ENCODE measurements at regions not wholly inside any gene's neighbourhood (a gene's known extent, or its start where the extent isn't known, plus 50 kb on each side); places are given as distances from the start of the nearest gene placed in this dataset.
"Not testable (repeated sequence)": the region's sequence is repeated elsewhere in the genome, so short reads cannot be mapped to it uniquely, and the experiment has no call there.

DNA sequence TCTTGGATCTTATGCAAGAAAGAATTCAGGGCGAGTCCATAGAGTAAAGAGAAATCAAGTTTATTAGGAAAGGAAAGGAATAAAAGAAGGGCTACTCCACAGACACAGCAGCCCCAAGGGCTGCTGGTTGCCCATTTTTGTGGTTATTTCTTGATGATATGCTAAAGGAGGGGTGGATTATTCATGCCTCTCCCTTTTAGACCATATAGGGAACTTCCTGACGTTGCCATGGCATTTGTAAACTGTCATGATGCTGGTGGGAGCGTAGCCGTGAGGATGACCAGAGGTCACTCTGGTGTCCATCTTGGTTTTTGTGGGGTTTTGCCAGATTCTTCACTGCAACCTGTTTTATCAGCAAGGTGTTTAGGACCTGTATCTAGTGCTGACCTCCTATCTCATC lies 115.4 kb upstream of the CARD11 start:
- H3K27ac ChIP-seq = no peak overlapping the region
- DNase-seq (ENCODE audit: low read depth, low spot score) = no peak

DNA sequence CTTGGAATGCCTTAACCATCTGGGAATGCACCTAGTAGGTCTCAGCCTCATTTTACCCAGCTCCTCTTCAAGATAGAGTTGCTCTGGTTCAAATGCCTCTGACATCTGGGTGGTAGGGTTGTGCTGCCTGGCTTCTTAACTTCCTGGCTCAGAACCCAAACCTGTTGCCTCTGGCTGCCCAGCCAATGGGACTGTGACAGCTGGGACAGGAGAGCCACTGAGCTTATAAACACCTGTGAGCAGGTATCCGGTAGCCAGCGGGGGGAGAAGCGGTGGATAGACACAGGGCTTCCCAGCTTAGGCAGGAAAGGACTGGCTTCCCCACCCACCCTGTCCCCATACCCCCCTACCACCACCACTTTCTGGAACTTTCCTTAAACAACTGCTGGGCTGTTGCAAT lies 115.8 kb upstream of the CARD11 start:
- DNase-seq (ENCODE audit: low read depth, low spot score) = no peak
- no peak overlapping the region for H3K27ac ChIP-seq

DNA sequence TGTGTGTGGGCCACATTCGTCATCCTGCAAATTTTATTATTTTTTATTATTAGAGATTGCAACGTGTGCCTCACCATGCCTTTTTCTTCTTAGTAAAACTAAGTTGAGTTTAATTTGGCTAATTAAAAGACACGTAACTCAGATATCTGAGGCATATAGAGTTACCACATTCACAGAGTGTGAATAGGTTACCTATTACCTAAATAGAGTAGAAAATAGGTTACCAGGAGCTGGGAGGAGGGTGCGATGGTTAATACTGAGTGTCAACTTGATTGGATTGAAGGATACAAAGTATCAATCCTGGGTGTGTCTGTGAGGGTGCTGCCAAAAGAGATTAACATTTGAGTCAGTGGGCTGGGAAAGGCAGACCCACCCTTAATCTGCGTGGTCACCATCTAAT lies 116.3 kb upstream of the CARD11 start:
- not testable (repeated sequence) for DNase-seq (ENCODE audit: low read depth, low spot score); H3K27ac ChIP-seq

DNA sequence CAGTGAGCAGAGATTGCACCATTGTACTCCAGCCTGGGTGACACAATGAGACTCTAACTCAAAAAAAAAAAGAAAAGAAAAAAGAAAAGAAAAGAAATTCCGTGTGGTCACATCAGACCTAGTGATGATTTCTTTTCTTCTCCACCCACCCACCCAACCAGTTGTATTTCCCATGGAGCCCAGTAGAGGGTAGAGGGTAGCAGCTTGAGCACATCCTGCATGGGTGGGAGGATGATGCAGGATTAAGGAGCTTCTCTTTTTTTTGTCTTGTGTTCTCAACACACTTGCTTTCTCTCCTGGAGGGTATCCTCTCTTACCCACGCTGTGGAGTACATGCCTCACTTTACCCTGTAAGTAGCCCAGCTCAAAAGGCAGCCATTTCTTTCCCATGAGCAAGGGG lies 118.6 kb upstream of the CARD11 start:
- no peak for DNase-seq (ENCODE audit: low read depth, low spot score)

DNA sequence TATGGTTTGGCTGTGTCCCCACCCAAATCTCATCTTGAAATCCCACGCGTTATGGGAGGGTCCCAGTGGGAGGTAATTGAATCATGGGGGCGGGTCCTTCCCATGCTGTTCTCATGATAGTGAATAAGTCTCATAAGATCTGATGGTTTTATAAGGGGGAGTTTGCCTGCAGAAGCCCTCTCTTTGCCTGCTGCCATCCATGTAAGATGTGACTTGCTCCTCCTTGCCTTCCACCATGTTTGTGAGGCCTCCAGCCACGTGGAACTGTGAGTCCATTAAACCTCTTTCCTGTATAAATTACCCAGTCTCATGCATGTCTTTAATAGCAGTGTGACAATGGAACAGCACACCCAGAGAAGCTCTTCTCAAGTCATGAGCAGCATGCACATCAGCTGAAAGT lies 119.1 kb upstream of the CARD11 start:
- H3K27ac ChIP-seq; DNase-seq (ENCODE audit: low read depth, low spot score): not testable (repeated sequence)

More for the DNA sequence above, 118.6 kb upstream of the CARD11 start:
- no peak overlapping the region for H3K27ac ChIP-seq

DNA sequence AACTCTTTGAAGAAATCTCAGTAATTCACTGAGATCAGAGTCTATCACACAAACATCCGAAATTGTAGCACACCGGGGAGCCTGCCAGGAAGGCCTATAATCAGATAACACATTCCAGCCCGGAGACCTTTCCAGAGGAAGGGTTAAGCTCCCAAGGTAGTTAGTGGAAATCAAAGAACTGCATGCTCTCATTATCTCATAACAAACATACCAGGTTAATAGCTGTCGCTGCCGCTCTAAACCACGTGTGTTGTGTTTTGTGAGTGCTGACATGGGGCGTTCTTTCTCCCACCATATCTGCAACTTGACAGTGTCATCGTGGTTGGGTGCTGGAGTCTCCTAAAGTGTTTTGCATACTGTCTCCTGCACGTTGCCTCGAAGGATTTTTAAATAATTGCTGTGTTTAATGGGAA lies 120.7 kb upstream of the CARD11 start:
- H3K27ac ChIP-seq = no peak overlapping the region
- no peak for DNase-seq (ENCODE audit: low read depth, low spot score)

DNA sequence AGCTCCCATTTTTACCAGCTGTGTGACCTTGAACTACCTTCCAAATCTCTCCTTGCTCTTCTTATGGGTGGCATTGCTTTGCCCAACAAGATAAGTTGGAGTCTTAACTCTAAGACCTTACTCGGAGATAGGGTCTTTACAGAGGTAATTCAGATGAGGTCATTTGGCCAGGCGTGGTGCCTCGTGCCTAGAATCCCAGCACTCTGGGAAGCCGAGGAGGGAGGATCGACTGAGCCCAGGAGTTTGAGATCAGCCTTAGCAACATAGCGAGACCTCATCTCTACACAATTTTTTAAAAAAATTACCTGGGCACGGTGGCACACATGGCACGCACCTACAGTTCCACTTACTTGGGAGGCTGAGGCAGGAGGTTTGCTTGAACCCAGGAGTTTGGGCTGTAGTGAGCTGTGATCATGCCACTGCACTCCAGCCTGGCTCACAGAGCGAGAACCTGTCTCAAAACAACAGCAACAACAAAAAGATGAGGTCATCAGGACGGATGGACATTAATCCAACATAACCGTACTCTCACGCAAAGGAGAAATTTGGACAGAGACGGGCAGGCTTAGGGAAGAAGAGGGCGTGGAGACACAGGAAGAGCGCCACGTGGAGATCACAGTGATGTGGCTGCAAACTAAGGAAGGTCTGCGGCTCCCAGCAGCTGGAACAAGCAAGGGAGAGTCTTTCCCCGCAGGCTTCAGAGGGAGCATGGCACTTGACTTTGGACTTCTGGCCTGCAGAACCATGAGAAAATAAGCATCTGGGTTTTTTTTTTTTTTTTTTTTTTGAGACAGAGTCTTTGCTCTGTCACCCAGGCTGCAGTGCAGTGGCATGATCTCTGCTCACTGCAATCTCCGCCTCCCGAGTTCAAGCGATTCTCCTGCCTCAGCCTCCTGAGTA lies 122.3 kb upstream of the CARD11 start:
- DNase-seq (ENCODE audit: low read depth, low spot score) = no peak
- H3K27ac ChIP-seq = no peak overlapping the region

DNA sequence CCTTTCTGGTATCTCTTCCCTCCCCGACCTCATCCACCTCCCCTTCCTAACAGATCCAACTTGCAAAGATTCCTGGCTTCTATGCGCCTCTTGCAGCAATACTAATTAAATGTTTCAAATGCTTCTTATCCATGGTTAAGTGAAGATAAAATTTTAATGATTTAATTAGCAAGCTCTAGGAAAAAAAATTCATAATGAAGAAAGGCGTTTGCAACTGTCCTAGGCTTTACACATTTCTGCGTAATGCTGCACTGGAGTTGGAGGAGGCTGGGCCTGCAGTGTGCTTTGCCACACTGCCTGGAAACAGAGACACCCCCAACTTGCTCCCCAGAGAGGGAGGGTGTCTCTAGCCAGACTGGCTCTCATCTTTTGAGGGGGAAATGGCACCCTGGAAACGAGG lies 123.9 kb upstream of the CARD11 start:
- DNase-seq (ENCODE audit: low read depth, low spot score) = no peak
- H3K27ac ChIP-seq = no peak overlapping the region

DNA sequence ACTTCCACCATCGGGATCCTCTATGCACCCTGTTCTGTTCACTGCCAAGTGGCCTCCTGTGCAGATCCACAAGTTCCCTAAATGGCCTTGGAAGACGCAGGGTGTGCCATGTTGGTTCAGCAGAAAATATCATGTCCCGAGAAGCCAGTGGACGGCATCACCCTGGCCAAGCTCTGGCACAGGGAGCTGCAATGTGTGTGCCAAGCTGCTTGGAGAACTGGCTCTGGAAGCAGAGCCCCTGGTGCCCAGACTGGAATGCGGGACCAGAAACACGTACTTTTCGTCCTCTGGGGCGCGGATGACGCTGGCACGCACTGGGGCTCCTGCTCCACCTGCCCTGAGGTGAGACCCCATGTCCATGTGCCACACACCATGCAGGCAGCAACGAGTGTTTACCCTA lies 124.7 kb upstream of the CARD11 start:
- no peak overlapping the region for H3K27ac ChIP-seq
- no peak for DNase-seq (ENCODE audit: low read depth, low spot score)

DNA sequence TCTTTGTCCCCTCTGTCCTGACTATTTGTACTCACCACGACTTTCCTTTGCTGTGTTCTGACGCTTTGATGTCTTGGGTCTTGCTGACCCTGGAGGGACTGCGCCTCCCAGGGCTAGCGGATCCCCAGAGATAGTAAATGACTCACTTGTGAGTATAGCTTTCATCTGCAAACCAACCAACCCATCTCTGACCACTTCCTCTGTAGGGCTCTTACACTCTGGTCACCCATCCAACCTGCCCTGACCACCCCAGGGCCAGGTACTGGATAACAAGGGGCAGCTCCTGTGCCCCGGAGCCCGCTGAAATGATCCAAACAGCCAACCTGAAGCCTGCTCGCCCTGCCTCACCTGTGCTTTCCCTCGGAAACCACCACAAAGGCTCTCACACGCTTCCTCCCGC lies 125.2 kb upstream of the CARD11 start:
- H3K27ac ChIP-seq = no peak overlapping the region
- no peak for DNase-seq (ENCODE audit: low read depth, low spot score)

DNA sequence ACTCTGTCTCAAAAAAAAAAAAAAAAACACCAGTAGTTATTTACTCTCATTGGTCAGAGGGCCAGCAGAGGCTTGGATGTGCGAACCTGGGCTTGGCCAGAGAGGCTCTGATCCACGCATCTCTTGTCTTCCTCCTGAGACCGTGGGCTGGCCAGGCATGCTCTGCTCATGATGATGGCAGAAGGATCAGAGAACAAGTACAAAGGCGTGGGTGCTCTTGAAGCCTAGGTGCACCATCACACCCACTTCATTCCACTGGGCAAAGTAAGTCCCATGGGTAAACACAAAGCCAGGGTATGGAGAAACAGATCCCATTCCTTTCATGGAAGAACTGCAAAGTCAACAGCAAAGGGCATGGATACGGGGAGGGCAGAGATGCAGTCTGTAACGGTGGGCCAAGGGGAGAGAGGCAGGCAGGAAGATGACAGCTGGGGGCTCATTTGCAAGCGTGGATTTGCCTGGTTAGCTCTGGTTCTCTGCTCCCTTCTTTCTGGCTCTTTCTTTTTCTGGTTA lies 128.2 kb upstream of the SDK1 start:
- no peak overlapping the region for H3K27ac ChIP-seq
- no peak for DNase-seq (ENCODE audit: low read depth, low spot score)

DNA sequence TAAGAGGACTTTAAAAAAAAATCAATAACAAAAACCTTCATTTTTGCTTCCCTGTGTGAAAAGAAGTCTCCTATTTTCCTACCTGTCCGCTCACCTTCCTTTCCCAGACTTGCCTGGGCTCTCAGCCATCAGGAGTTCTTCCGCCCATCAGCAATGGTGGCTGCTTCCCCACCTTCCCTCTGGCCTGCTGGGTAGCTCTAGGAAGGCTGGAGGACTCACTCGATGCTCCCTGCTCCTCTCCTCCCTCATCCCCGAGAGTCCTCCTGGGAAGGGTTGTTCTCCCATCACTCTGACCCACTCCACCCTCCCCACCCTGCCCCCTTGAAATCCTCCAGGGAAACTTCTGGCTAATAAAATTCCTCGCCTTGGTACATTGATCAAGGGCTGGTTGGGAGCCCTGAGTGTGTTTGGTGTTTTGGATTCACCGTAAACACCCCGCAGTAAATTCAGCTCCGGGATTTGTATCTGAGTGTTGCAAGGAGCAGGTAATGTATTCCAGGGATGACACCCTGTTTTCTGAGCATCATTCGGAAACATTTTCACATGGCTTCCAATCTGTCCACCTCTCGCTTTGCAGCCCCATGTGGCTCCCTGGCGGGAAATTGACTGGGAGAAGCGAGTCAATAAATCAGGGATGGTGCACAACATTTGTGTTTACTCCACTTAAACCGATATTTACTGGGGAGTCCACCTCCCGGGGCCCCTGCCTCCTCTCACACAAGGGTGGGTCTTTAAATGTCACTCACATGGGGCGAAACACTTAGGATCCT lies 126.4 kb upstream of the SDK1 start:
- no peak for DNase-seq (ENCODE audit: low read depth, low spot score)
- no peak overlapping the region for H3K27ac ChIP-seq

DNA sequence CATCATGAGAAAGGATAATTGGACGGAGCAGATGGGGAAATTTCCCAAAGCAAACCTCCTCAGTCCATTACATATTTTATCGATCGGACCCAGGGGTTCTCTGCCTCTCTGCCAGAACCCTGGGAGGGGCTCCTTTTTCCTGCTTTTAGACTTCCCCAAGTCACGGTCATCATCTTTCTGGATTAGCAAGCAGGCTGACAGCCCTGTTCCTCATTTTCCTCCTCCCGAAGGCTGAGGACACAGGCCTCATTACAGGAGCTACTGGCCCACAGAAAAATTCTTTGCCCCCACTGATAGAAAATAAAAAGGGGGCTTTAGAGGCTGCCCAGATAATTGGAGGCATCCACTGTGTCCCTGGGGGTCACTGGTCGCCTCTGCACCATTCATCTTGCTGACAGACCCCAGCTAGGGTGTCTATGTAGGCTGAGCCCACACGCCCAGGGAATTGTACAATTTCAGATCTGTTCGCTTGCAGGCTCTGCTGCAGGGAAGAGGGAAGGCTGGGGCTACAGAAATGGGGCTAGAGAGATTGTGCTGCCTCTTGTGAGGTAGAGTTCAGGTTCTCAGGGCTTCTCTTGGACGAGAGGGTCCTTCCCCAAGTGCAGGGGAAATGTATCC lies 125.7 kb upstream of the SDK1 start:
- DNase-seq (ENCODE audit: low read depth, low spot score) = no peak
- H3K27ac ChIP-seq = no peak overlapping the region

DNA sequence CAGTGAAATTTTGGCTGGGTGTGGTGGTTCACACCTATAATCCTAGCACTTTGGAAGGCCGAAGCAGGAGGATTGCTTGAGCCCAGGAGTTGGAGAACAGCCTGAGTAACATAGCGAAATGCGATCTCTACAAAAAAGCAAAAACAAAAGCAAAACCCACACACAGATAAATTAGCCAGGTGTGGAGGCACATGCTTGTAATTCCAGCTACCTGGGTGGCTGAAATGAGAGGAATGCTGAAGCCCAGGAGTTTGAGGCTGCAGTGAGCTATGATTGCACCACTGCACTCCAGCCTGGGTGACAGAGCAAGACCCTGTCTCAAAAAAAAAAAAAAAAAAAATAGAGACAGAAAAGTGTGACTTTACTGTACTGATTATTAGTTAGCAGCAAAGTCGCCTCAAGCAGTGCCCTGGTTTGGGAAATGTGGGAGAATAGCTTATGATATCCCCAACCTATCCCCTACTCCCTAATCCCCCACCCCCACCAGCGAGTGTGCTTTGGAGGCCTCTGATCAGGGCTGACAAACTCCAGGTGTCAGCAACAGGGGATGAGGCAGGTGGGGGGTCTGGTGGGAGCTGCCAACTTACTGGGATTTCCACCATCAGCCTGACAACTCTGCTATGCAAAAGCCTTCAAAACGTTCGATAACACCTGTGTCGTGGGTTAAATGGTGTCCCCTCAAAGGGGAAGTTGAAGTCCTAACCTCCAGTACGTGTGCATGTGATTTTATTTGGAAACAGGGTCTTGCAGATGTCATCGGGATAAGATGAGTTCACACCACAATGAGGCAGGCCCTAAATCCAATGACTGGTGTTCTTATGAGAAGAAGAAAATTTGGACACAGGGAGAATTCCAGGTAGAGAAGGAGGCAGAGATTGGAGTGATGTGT lies 124.7 kb upstream of the SDK1 start:
- no peak overlapping the region for H3K27ac ChIP-seq
- DNase-seq (ENCODE audit: low read depth, low spot score) = no peak

DNA sequence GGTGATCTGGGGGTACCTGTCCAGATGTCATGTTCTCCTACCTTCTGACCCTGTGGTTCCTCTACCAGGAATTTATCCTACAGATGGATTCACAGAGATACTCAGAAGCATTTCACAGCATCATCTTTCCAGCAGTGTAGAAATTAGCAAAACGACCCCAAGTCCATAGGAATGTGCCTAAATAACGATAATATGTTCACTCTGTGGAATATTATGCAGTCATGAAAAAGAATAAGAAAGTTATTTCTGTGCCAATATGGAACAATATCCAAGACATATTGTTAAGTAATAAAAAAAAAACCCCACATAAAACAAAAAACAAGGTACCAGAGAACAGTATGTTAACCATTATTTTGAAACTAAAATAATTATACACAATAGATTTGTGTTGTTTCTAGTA lies 123.8 kb upstream of the SDK1 start:
- no peak for DNase-seq (ENCODE audit: low read depth, low spot score)
- no peak overlapping the region for H3K27ac ChIP-seq

DNA sequence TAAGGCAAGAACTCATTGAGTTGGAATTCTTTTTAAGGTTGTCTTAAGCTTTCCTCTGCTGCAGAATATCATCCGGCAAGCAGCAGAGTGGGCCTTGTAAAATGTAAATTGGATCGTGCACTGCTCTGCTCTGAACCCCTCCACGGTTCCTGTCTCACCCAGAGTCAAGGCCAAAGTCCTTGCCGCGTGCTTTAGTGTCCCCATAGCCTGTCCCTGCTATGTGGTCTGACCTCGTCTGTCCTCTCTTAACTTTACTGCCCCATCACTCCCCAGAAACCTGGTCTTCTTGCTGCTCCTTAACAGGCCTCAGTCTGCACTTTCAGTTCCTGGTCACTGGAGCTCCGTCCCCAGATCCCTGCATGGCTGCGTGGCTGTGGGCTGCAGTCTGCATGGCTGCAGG lies 121.6 kb upstream of the SDK1 start:
- H3K27ac ChIP-seq = no peak overlapping the region
- no peak for DNase-seq (ENCODE audit: low read depth, low spot score)

DNA sequence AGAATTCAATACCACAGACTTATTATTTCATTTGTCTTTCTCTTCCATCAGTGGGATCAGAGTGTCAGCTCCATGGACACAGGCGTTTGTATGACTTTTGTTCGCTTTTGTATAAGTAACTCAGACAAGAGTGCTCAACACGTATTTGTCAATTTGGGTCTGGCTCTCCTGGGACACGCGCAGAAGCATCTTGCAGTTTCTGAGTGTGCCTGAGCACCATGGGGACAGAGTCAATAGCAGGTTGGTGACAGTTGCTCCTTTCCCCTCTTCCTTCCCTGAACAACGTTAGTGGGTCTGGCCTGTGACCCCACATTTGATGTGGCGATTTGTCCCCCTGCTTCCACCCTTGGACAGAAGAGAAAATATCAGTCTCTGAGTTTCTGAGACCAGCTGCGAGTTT lies 120.4 kb upstream of the SDK1 start:
- DNase-seq (ENCODE audit: low read depth, low spot score) = no peak
- no peak overlapping the region for H3K27ac ChIP-seq

DNA sequence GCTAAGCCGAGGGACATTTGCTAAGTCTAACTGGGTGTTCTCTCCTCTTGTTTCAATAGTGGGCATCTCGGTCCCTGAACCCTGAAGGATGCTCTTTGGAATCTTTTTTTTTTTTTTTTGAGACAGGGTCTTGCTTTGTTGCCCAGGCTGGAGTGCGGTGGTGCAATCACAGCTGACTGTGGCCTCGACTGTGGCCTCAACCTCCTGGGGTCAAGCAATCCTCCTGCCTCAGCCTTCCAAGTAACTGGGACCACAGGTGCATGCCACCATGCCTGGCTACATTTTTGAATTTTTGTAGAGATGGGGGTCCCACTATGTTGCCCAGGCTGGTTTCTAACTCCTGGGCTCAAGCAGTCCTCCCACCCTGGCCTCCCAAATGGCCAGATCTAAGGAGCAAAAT lies 119.0 kb upstream of the SDK1 start:
- DNase-seq (ENCODE audit: low read depth, low spot score) = not testable (repeated sequence)

DNA sequence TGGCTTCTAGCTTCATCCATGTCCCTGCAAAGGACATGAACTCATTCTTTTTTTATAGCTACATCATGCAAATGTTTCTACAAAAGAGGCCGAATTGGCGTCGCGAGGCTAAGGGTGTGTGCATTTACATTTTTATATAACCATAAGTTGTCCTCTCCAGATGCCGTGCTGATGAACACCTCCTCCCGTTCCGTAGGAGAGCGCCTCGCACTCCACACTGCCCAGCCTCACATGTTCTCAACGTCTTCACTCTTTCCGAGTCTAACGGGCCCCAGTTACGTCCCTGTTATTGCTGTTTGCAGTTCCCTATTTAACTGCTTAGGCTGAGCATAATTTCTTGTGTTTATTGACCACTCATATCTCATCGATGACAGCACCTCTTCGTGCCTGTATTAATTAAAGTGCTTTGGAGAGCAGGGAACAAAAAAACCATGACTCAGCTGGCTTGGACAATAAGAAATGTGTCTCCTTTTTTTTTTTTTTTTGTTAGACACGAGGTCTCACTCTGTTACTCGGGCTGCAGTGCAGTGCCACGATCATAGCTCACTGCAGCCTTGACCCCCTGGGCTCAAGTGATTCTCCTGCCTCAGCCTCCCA lies 113.5 kb upstream of the SDK1 start:
- H3K27ac ChIP-seq = no peak overlapping the region
- no peak for DNase-seq (ENCODE audit: low read depth, low spot score)

More for the DNA sequence above, 119.0 kb upstream of the SDK1 start:
- not testable (repeated sequence) for H3K27ac ChIP-seq

DNA sequence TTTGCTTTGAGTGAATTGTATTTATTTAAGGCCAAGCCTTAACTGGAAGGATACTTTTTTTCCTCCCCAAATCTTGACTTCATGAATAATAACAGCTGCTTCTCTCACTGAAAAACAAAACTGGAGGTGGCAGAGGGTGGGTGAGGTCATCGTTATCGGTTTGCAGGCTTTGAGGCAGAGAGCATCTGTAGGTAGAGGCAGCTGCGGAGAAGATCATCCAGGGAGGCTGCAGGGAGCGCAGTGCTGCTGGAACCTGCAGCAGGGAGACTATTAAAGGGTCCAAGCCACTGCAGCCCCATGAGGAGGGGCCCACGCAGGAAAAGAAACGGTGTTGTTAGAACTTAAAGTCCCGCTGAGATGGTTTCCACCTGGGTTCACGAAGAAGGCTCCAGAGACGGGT lies 112.1 kb upstream of the SDK1 start:
- DNase-seq (ENCODE audit: low read depth, low spot score) = no peak
- H3K27ac ChIP-seq = no peak overlapping the region
